ENCODE measurements at regions not wholly inside any gene's neighbourhood (a gene's known extent, or its start where the extent isn't known, plus 50 kb on each side); places are given as distances from the start of the nearest gene placed in this dataset.

GRCh38 chr4:8696369-8697127 is 104.0 kb downstream of the CPZ start:
- no peak for DNase-seq (ENCODE audit: low read depth, low spot score)
- Histone ChIP-seq H3K27me3 (ENCODE audit: control insufficient read depth, extremely low read depth, insufficient read depth, low read length) (peaks cover 6% of the 10 kb centered on the region), H3K9me1 (ENCODE audit: control insufficient read depth, extremely low read depth, insufficient read depth, low read length) (no peaks in the 10 kb centered on the region), H3K9me3 (ENCODE audit: control insufficient read depth, low read depth, low read length) (no peaks in the 10 kb centered on the region), H3K9ac (ENCODE audit: control insufficient read depth, extremely low read depth, insufficient read depth, low read length) (no peak overlapping the region), H3K4me1 (ENCODE audit: control insufficient read depth, extremely low read depth, insufficient read depth, low read length) (no peaks in the 10 kb centered on the region), H2AFZ (ENCODE audit: control insufficient read depth, low read length) (no peak overlapping the region), H4K20me1 (ENCODE audit: control insufficient read depth, extremely low read depth, insufficient read depth, low read length) (no peaks in the 10 kb centered on the region), H3K4me3 (ENCODE audit: control insufficient read depth in 2 of 3, extremely low read depth in 1 of 3, insufficient read depth in 2 of 3, low read depth in 1 of 3, low read length in 3 of 3) (no peak overlapping the region), H3K27ac (ENCODE audit: control insufficient read depth, insufficient read depth, low read length) (no peak overlapping the region), H3K36me3 (ENCODE audit: control insufficient read depth in 2 of 2, extremely low read depth in 1 of 2, insufficient read depth in 2 of 2, low read length in 2 of 2) (no peaks in the 10 kb centered on the region), H3K79me2 (ENCODE audit: control insufficient read depth, insufficient read depth, low read length) (no peaks in the 10 kb centered on the region), H3K4me2 (ENCODE audit: control insufficient read depth, extremely low read depth, insufficient read depth, low read depth, low read length) (no peak overlapping the region)
- no peak for TF ChIP-seq CTCF (optimal IDR thresholded peaks at IDR 0.05 in 1 of 3, IDR thresholded peaks at IDR 0.05 in 1 of 3, conservative IDR thresholded peaks at IDR 0.05 in 1 of 3; ENCODE audit: extremely low read depth in 1 of 3, insufficient read depth in 2 of 3, low read length in 3 of 3)
- no peak for TF ChIP-seq EZH2 (IDR thresholded peaks at IDR 0.05; ENCODE audit: low read length)
- dilution Hi-C loops (cut with MboI; ENCODE audit: extremely low pct_ligation_motif_present, low sequenced_read_pairs): no loop called here
- no peak for FAIRE-seq

GRCh38 chr4:8695237-8696219 is 103.0 kb downstream of the CPZ start:
- Histone ChIP-seq H2AFZ (ENCODE audit: control insufficient read depth, low read length) (no peak overlapping the region), H3K36me3 (ENCODE audit: control insufficient read depth in 2 of 2, extremely low read depth in 1 of 2, insufficient read depth in 2 of 2, low read length in 2 of 2) (no peaks in the 10 kb centered on the region), H3K4me3 (ENCODE audit: control insufficient read depth in 2 of 3, extremely low read depth in 1 of 3, insufficient read depth in 2 of 3, low read depth in 1 of 3, low read length in 3 of 3) (no peak overlapping the region), H3K27ac (ENCODE audit: control insufficient read depth, insufficient read depth, low read length) (no peak overlapping the region), H3K9ac (ENCODE audit: control insufficient read depth, extremely low read depth, insufficient read depth, low read length) (no peak overlapping the region), H3K79me2 (ENCODE audit: control insufficient read depth, insufficient read depth, low read length) (no peaks in the 10 kb centered on the region), H4K20me1 (ENCODE audit: control insufficient read depth, extremely low read depth, insufficient read depth, low read length) (no peaks in the 10 kb centered on the region), H3K27me3 (ENCODE audit: control insufficient read depth, extremely low read depth, insufficient read depth, low read length) (peaks cover under 1% of the 10 kb centered on the region), H3K9me1 (ENCODE audit: control insufficient read depth, extremely low read depth, insufficient read depth, low read length) (no peaks in the 10 kb centered on the region), H3K4me2 (ENCODE audit: control insufficient read depth, extremely low read depth, insufficient read depth, low read depth, low read length) (no peak overlapping the region), H3K9me3 (ENCODE audit: control insufficient read depth, low read depth, low read length) (no peaks in the 10 kb centered on the region), H3K4me1 (ENCODE audit: control insufficient read depth, extremely low read depth, insufficient read depth, low read length) (no peaks in the 10 kb centered on the region)
- TF ChIP-seq EZH2 (IDR thresholded peaks at IDR 0.05; ENCODE audit: low read length): no peak
- TF ChIP-seq CTCF (optimal IDR thresholded peaks at IDR 0.05 in 1 of 3, IDR thresholded peaks at IDR 0.05 in 1 of 3, conservative IDR thresholded peaks at IDR 0.05 in 1 of 3; ENCODE audit: extremely low read depth in 1 of 3, insufficient read depth in 2 of 3, low read length in 3 of 3): no peak
- FAIRE-seq (no peak), DNase-seq (ENCODE audit: low read depth, low spot score) (no peak)
- dilution Hi-C loops (cut with MboI; ENCODE audit: extremely low pct_ligation_motif_present, low sequenced_read_pairs): no loop called here
